ENCODE measurements at regions not wholly inside any gene's neighbourhood (a gene's known extent, or its start where the extent isn't known, plus 50 kb on each side); places are given as distances from the start of the nearest gene placed in this dataset.

DNA sequence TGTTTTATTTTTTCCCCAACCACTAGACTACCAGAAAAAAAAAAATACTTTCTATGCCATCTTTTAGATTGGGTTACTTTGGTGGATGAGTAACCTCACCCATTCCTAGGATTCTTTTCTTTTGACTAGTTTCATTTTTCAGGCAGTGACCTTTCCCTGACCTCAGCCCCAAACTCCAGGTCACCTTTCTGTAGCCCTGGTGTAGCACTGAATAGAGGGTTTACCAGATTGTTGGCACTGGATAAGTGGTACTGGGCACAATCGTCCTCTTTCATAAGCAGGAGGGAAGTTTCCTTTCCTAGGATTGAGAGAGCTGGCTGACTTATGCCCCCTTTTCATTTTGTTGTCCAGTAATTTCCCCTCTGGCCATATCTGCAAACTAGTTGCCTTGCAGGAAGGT, 169.4 kb upstream of the TMEM161B start:
- no peak overlapping the region for H3K27ac ChIP-seq
- no peak overlapping the region for H3K4me3 ChIP-seq (ENCODE audit: low read depth, low read length)
- H3K36me3 ChIP-seq (ENCODE audit: control insufficient read depth, insufficient read depth, low read length), result no peaks in the 10 kb centered on the region
- TF ChIP-seq, protein P1, sequence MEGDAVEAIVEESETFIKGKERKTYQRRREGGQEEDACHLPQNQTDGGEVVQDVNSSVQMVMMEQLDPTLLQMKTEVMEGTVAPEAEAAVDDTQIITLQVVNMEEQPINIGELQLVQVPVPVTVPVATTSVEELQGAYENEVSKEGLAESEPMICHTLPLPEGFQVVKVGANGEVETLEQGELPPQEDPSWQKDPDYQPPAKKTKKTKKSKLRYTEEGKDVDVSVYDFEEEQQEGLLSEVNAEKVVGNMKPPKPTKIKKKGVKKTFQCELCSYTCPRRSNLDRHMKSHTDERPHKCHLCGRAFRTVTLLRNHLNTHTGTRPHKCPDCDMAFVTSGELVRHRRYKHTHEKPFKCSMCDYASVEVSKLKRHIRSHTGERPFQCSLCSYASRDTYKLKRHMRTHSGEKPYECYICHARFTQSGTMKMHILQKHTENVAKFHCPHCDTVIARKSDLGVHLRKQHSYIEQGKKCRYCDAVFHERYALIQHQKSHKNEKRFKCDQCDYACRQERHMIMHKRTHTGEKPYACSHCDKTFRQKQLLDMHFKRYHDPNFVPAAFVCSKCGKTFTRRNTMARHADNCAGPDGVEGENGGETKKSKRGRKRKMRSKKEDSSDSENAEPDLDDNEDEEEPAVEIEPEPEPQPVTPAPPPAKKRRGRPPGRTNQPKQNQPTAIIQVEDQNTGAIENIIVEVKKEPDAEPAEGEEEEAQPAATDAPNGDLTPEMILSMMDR (IDR thresholded peaks at IDR 0.05), result no peak
- H3K4me1 ChIP-seq, result no peaks in the 10 kb centered on the region
- no peak overlapping the region for H2AFZ ChIP-seq
- H3K9me3 ChIP-seq (ENCODE audit: control insufficient read depth, low read length), result no peaks in the 10 kb centered on the region
- no peaks in the 10 kb centered on the region for H3K79me2 ChIP-seq
- H3K27me3 ChIP-seq (ENCODE audit: control insufficient read depth, insufficient read depth, low read length), result no peaks in the 10 kb centered on the region
- H3K9ac ChIP-seq, result no peak overlapping the region
- H3K4me2 ChIP-seq (ENCODE audit: low read length), result no peak overlapping the region

DNA sequence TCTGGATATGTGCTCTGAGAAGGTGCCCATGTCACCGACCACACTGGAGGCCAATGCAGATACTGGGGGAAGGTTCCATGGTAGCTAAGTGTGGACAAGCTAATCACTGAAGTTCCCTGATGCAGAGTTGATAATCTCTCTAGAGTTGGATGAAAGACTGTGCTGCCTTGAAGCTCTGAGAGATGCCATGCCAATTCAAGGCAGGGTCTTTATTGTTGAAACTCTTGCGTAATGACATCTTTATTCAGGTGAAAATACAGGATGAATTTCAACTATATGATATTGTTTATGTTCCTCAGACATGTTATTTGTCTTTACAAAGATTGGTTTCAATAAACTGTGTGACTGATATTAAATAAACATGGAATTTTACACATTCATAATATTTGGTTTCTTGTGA, 167.6 kb upstream of the TMEM161B start:
- Histone ChIP-seq H3K27ac (no peak overlapping the region), H3K4me3 (ENCODE audit: low read depth, low read length) (no peak overlapping the region), H3K27me3 (ENCODE audit: control insufficient read depth, insufficient read depth, low read length) (no peaks in the 10 kb centered on the region), H3K4me1 (no peaks in the 10 kb centered on the region), H3K9ac (no peak overlapping the region), H3K4me2 (ENCODE audit: low read length) (no peak overlapping the region), H2AFZ (no peak overlapping the region), H3K79me2 (no peaks in the 10 kb centered on the region), H3K36me3 (ENCODE audit: control insufficient read depth, insufficient read depth, low read length) (no peaks in the 10 kb centered on the region), H3K9me3 (ENCODE audit: control insufficient read depth, low read length) (no peaks in the 10 kb centered on the region)
- TF ChIP-seq, protein P1 (IDR thresholded peaks at IDR 0.05), result no peak

DNA sequence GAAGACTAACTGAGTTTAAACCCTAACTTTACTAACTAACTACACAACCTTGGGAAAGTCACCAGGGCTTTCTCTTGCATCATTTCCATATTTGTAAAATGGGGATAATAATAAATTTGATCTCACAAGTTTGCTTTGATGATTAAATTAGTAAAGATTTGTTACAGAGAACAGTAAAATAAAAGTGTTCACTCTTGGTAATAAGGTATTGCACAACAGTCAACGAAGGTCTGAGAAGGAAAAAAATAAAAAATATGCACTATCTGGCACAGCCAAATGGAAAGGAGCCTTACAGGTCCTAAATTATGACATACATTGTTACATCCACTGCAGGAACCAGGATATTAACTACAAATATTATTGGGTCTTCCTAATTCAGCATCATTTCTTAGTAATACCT, 160.0 kb upstream of the TMEM161B start:
- TF ChIP-seq, protein P1 (IDR thresholded peaks at IDR 0.05), result no peak

DNA sequence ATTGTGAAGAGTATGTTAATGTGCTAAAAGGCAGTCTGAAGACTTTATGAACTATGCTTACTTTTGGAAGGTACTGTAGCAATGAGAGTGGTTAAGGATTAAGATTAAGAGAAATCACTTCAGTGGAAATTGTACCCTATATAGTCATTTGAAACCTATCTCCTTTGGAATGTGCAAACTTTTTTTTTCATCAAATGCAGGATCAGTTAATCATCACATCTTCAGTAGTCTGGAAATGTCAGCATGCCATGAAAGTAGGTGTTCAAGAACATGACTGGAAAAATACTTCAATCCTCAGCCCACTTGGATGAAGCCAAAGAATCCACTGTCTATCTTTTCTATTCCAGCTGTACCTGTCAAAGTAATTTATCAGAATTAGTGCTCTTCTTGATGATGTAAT, 157.8 kb upstream of the TMEM161B start:
- H3K36me3 ChIP-seq (ENCODE audit: control insufficient read depth, insufficient read depth, low read length), result no peaks in the 10 kb centered on the region
- H3K79me2 ChIP-seq, result no peaks in the 10 kb centered on the region
- H3K4me1 ChIP-seq, result no peaks in the 10 kb centered on the region
- TF ChIP-seq, protein P1 (IDR thresholded peaks at IDR 0.05), result no peak
- H3K9me3 ChIP-seq (ENCODE audit: control insufficient read depth, low read length), result no peaks in the 10 kb centered on the region
- no peak overlapping the region for H3K27ac ChIP-seq
- H3K9ac ChIP-seq, result no peak overlapping the region
- H3K4me3 ChIP-seq (ENCODE audit: low read depth, low read length), result no peak overlapping the region
- H3K27me3 ChIP-seq (ENCODE audit: control insufficient read depth, insufficient read depth, low read length), result no peaks in the 10 kb centered on the region
- H2AFZ ChIP-seq, result no peak overlapping the region
- no peak overlapping the region for H3K4me2 ChIP-seq (ENCODE audit: low read length)

More for the DNA sequence above, 160.0 kb upstream of the TMEM161B start:
- no peak overlapping the region for H3K27ac ChIP-seq
- H3K36me3 ChIP-seq (ENCODE audit: control insufficient read depth, insufficient read depth, low read length), result no peaks in the 10 kb centered on the region
- H3K9ac ChIP-seq, result no peak overlapping the region
- no peaks in the 10 kb centered on the region for H3K4me1 ChIP-seq
- H2AFZ ChIP-seq, result no peak overlapping the region
- H3K9me3 ChIP-seq (ENCODE audit: control insufficient read depth, low read length), result no peaks in the 10 kb centered on the region
- no peaks in the 10 kb centered on the region for H3K79me2 ChIP-seq
- no peak overlapping the region for H3K4me3 ChIP-seq (ENCODE audit: low read depth, low read length)
- no peak overlapping the region for H3K4me2 ChIP-seq (ENCODE audit: low read length)
- no peaks in the 10 kb centered on the region for H3K27me3 ChIP-seq (ENCODE audit: control insufficient read depth, insufficient read depth, low read length)

DNA sequence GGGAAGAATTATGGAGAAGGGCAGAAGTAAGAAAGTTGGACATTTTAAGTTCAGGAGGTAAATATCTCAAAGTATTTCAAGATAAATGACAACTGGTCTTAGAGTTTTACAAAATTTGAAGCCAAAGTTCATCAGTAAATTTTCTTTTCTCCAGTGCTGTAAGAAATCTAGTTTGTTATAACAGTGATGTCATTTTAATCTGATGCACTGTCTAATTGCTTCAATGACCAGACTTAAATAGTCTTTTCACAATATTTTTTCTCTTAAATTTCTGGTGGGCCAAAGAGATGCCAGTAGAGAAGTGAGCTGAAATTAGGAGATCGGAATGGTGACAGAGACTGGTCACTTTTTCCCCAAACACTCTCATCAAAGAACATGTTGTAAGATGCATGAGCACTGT, 156.5 kb upstream of the TMEM161B start:
- Histone ChIP-seq H3K27me3 (ENCODE audit: control insufficient read depth, insufficient read depth, low read length) (no peaks in the 10 kb centered on the region), H3K79me2 (no peaks in the 10 kb centered on the region), H3K4me3 (ENCODE audit: low read depth, low read length) (no peak overlapping the region), H3K9ac (no peak overlapping the region), H3K9me3 (ENCODE audit: control insufficient read depth, low read length) (no peaks in the 10 kb centered on the region), H3K4me2 (ENCODE audit: low read length) (no peak overlapping the region), H2AFZ (no peak overlapping the region), H3K27ac (no peak overlapping the region), H3K4me1 (no peaks in the 10 kb centered on the region), H3K36me3 (ENCODE audit: control insufficient read depth, insufficient read depth, low read length) (no peaks in the 10 kb centered on the region)
- TF ChIP-seq, protein P1 (IDR thresholded peaks at IDR 0.05), result no peak

All from parathyroid adenoma (tissue), 2 donors.